ENCODE measurements at regions not wholly inside any gene's neighbourhood (a gene's known extent, or its start where the extent isn't known, plus 50 kb on each side); places are given as distances from the start of the nearest gene placed in this dataset.

- Histone ChIP-seq H3K4me3 (replicated peaks in 1 of 3) (no peak overlapping the region), H3K4me1 (no peaks in the 10 kb centered on the region), H3K9me3 (no peaks in the 10 kb centered on the region), H3K27ac (no peak overlapping the region), H3K36me3 (no peaks in the 10 kb centered on the region), H3K27me3 (no peaks in the 10 kb centered on the region)
- intact Hi-C loops (cut with DNase I) = no loop called here
- no peak for TF ChIP-seq POLR2A (IDR thresholded peaks at IDR 0.05)
- no peak for TF ChIP-seq CTCF (IDR thresholded peaks at IDR 0.05)
- no peak for DNase-seq
- 84 to 86% methylated on average over 14 of the region's 14 CpGs for WGBS, 2 donors
Measured at GRCh38 chr6:158920311-158920905, 79.6 kb downstream of the RSPH3 start.

GRCh38 chr6:158919865-158920264, 80.1 kb downstream of the RSPH3 start:
- H3K27ac ChIP-seq = no peak overlapping the region
- H3K9me3 ChIP-seq = no peaks in the 10 kb centered on the region
- TF ChIP-seq CTCF (IDR thresholded peaks at IDR 0.05) = no peak
- TF ChIP-seq POLR2A (IDR thresholded peaks at IDR 0.05) = no peak
- H3K36me3 ChIP-seq = no peaks in the 10 kb centered on the region
- 74 to 89% methylated on average over 3 of the region's 3 CpGs for WGBS, 2 donors
- no peak overlapping the region for H3K4me3 ChIP-seq (replicated peaks in 1 of 3)
- H3K27me3 ChIP-seq = no peaks in the 10 kb centered on the region
- intact Hi-C loops (cut with DNase I) = no loop called here
- no peak for DNase-seq
- no peaks in the 10 kb centered on the region for H3K4me1 ChIP-seq

- intact Hi-C loops (cut with DNase I) = no loop called here
- Histone ChIP-seq H3K9me3 (no peaks in the 10 kb centered on the region), H3K4me1 (peaks cover 0 to 6% of the 10 kb centered on the region in 2 donors), H3K27ac (no peak overlapping the region), H3K36me3 (no peaks in the 10 kb centered on the region), H3K27me3 (no peaks in the 10 kb centered on the region), H3K4me3 (replicated peaks in 1 of 3) (no peak overlapping the region)
- no peak for DNase-seq
- no peak for TF ChIP-seq CTCF (IDR thresholded peaks at IDR 0.05)
- no peak for TF ChIP-seq POLR2A (IDR thresholded peaks at IDR 0.05)
- 89% methylated on average over 11 of the region's 11 CpGs for WGBS, 2 donors
Measured at GRCh38 chr6:158916617-158917016, 83.4 kb downstream of the RSPH3 start.

GRCh38 chr6:158914923-158915322, 85.1 kb downstream of the RSPH3 start:
- no peak overlapping the region for H3K4me3 ChIP-seq (replicated peaks in 1 of 3)
- no peaks in the 10 kb centered on the region for H3K9me3 ChIP-seq
- intact Hi-C loops (cut with DNase I) = no loop called here
- 94 to 95% methylated on average over 8 of the region's 8 CpGs for WGBS, 2 donors
- no peaks in the 10 kb centered on the region for H3K27me3 ChIP-seq
- no peaks in the 10 kb centered on the region for H3K36me3 ChIP-seq
- H3K27ac ChIP-seq = no peak overlapping the region
- no peak for TF ChIP-seq CTCF (IDR thresholded peaks at IDR 0.05)
- TF ChIP-seq POLR2A (IDR thresholded peaks at IDR 0.05) = no peak
- H3K4me1 ChIP-seq = peaks cover 10 to 17% of the 10 kb centered on the region in 2 donors
- no peak for DNase-seq

GRCh38 chr6:158913580-158913979, 86.4 kb downstream of the RSPH3 start:
- no peak overlapping the region for H3K27ac ChIP-seq
- intact Hi-C loops (cut with DNase I) = no loop called here
- H3K4me3 ChIP-seq (replicated peaks in 1 of 3) = no peak overlapping the region
- TF ChIP-seq POLR2A (IDR thresholded peaks at IDR 0.05) = no peak
- no peak for TF ChIP-seq CTCF (IDR thresholded peaks at IDR 0.05)
- H3K27me3 ChIP-seq = no peaks in the 10 kb centered on the region
- H3K36me3 ChIP-seq = no peaks in the 10 kb centered on the region
- DNase-seq = no peak
- WGBS, 2 donors = 83 to 85% methylated on average over 9 of the region's 9 CpGs
- H3K9me3 ChIP-seq = no peaks in the 10 kb centered on the region
- H3K4me1 ChIP-seq = peaks cover 10 to 17% of the 10 kb centered on the region in 2 donors
